Progenitor cell of endocrine pancreas (in vitro differentiated cells): ENCODE measurements at regions not wholly inside any gene's neighbourhood (a gene's known extent, or its start where the extent isn't known, plus 50 kb on each side); places are given as distances from the start of the nearest gene placed in this dataset.

Experiments
- DNase-seq: peaks from one replicate; pipeline ENCODE4 v3.0.0; 2021; ENCODE audit warnings: low spot score; ENCODE audit not compliant: unreplicated experiment
- H3K27ac Mint-ChIP-seq: 2 replicates; pipeline ENCODE4 v1.8.0; 2021; ENCODE audit warnings: mild to moderate bottlenecking, moderate library complexity, mixed read lengths
- H3K27me3 Mint-ChIP-seq: 2 replicates; pipeline ENCODE4 v1.8.0; 2021; ENCODE audit warnings: mixed read lengths
- H3K36me3 Mint-ChIP-seq: 2 replicates; pipeline ENCODE4 v1.8.0; 2022; ENCODE audit warnings: mixed read lengths; ENCODE audit not compliant: insufficient read depth
- H3K4me1 Mint-ChIP-seq: 2 replicates; pipeline ENCODE4 v1.8.0; 2021; ENCODE audit warnings: low read depth, mixed read lengths
- H3K4me3 Mint-ChIP-seq: 2 replicates; pipeline ENCODE4 v1.8.0; 2021; ENCODE audit warnings: low read depth, mild to moderate bottlenecking, moderate library complexity, mixed read lengths
- H3K9me3 Mint-ChIP-seq: 2 replicates; pipeline ENCODE4 v1.8.0; 2021; ENCODE audit warnings: low read depth, mixed read lengths
- CTCF ChIP-seq: fragments of 200-600 bp; sonication (generic); IDR thresholded peaks from one replicate; pipeline ENCODE4 v1.5.0; 2021; ENCODE audit warnings: antibody characterized with exemption, mild to moderate bottlenecking; ENCODE audit not compliant: unreplicated experiment

GRCh38 chr17:70338946-70339354 is 169.6 kb downstream of the KCNJ2 start:
- H3K27ac Mint-ChIP-seq = no peak overlapping the region
- no peaks in the 10 kb centered on the region for H3K4me1 Mint-ChIP-seq
- no peaks in the 10 kb centered on the region for H3K27me3 Mint-ChIP-seq
- H3K36me3 Mint-ChIP-seq = no peaks in the 10 kb centered on the region
- no peaks in the 10 kb centered on the region for H3K9me3 Mint-ChIP-seq
- TF ChIP-seq CTCF = no peak
- no peak overlapping the region for H3K4me3 Mint-ChIP-seq
- DNase-seq = no peak

GRCh38 chr17:70343114-70343513 is 173.8 kb downstream of the KCNJ2 start:
- H3K4me1 Mint-ChIP-seq = no peaks in the 10 kb centered on the region
- H3K4me3 Mint-ChIP-seq = no peak overlapping the region
- H3K36me3 Mint-ChIP-seq = no peaks in the 10 kb centered on the region
- no peaks in the 10 kb centered on the region for H3K9me3 Mint-ChIP-seq
- DNase-seq = no peak
- H3K27me3 Mint-ChIP-seq = no peaks in the 10 kb centered on the region
- H3K27ac Mint-ChIP-seq = no peak overlapping the region
- no peak for TF ChIP-seq CTCF

GRCh38 chr17:70344386-70345060 is 175.2 kb downstream of the KCNJ2 start:
- Mint-ChIP-seq H3K36me3 (no peaks in the 10 kb centered on the region), H3K27me3 (no peaks in the 10 kb centered on the region), H3K27ac (no peak overlapping the region), H3K4me3 (no peak overlapping the region), H3K9me3 (no peaks in the 10 kb centered on the region), H3K4me1 (no peaks in the 10 kb centered on the region)
- no peak for DNase-seq
- no peak for TF ChIP-seq CTCF

GRCh38 chr17:70345061-70345460 is 175.7 kb downstream of the KCNJ2 start:
- H3K36me3 Mint-ChIP-seq = no peaks in the 10 kb centered on the region
- no peak overlapping the region for H3K27ac Mint-ChIP-seq
- H3K4me3 Mint-ChIP-seq = no peak overlapping the region
- TF ChIP-seq CTCF = no peak
- no peaks in the 10 kb centered on the region for H3K9me3 Mint-ChIP-seq
- DNase-seq = no peak
- no peaks in the 10 kb centered on the region for H3K27me3 Mint-ChIP-seq
- H3K4me1 Mint-ChIP-seq = no peaks in the 10 kb centered on the region

GRCh38 chr17:70352834-70353233 is 183.5 kb downstream of the KCNJ2 start:
- peaks cover 5% of the 10 kb centered on the region for H3K4me1 Mint-ChIP-seq
- no peak for TF ChIP-seq CTCF
- no peak for DNase-seq
- H3K27me3 Mint-ChIP-seq = no peaks in the 10 kb centered on the region
- H3K27ac Mint-ChIP-seq = no peak overlapping the region
- no peak overlapping the region for H3K4me3 Mint-ChIP-seq
- H3K9me3 Mint-ChIP-seq = peaks cover 4% of the 10 kb centered on the region
- H3K36me3 Mint-ChIP-seq = no peaks in the 10 kb centered on the region
